ENCODE measurements at regions not wholly inside any gene's neighbourhood (a gene's known extent, or its start where the extent isn't known, plus 50 kb on each side); places are given as distances from the start of the nearest gene placed in this dataset.
A peak's percentile ranks its signal among the peaks of the same experiment; 100 is the strongest.

DNA sequence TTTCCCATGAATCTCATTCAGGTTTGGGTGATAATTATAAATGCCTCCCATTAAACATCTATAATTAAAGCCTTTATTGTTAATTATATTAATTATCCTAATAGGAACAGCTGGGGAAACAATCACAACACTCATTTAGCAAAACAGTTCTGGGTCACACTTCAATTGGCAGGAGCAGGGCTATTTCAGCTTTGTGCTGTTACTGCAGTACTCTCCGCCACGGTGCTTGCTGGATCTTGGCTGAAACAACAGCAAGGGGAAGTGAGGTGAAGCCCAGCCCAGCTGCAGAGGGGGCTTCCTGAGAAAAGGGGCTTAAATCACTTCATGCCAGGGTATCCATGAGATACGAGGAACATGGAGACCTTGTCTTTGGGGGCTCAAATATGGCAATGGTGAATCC, 79.5 kb upstream of the SOX11 start:
- Histone ChIP-seq H3K27me3 (ENCODE audit: control insufficient read depth in 1 of 2, insufficient read depth in 2 of 2, low read length in 2 of 2) (no peaks in the 10 kb centered on the region), H3K4me1 (ENCODE audit: insufficient read depth, low read length) (no peaks in the 10 kb centered on the region), H3K36me3 (replicated peaks in 1 of 2; ENCODE audit: control insufficient read depth in 1 of 2, insufficient read depth in 2 of 2, low read length in 2 of 2) (no peaks in the 10 kb centered on the region), H3K79me2 (ENCODE audit: insufficient read depth, low read length) (no peaks in the 10 kb centered on the region), H3K27ac (ENCODE audit: extremely low read length, insufficient read depth, low read length) (no peak overlapping the region), H3K4me2 (ENCODE audit: low read depth, low read length) (no peak overlapping the region), H3K9ac (ENCODE audit: insufficient read depth, low read depth, low read length) (no peak overlapping the region), H3K9me3 (ENCODE audit: low read length) (peaks cover 64% of the 10 kb centered on the region), H3K4me3 (replicated peaks in 1 of 3; ENCODE audit: insufficient read depth in 1 of 3, low read depth in 2 of 3, low read length in 3 of 3) (no peak overlapping the region), H4K20me1 (ENCODE audit: insufficient read depth, low read length) (no peaks in the 10 kb centered on the region), H2AFZ (ENCODE audit: low read length) (no peak overlapping the region)
- ChIA-PET CTCF (ENCODE audit: low intra/inter-chr PET ratio, low total read pairs) (no interaction called here), POLR2A (no interaction called here)
- BruUV-seq (replicated peaks) = no TSS peak
- 6% methylated on average over 3 of the region's 3 CpGs for WGBS (ENCODE audit: low lambda C conversion rate)
- ATAC-seq (no peak), FAIRE-seq (no peak), DNase-seq (ENCODE audit: low spot score) (no peak)
- intact Hi-C loops (cut with micrococcal nuclease; ENCODE audit: unreplicated experiment) = no loop called here
- in situ Hi-C loops (cut with HindIII; ENCODE audit: extremely low pct_ligation_motif_present, low pct_unique_long_range_greater_than_20kb) = no loop called here
- TF ChIP-seq ZNF772 (CRISPR knock-in tag; IDR thresholded peaks at IDR 0.05) (no peak), ZNF616 (CRISPR knock-in tag; IDR thresholded peaks at IDR 0.05; ENCODE audit: low read depth) (no peak)

DNA sequence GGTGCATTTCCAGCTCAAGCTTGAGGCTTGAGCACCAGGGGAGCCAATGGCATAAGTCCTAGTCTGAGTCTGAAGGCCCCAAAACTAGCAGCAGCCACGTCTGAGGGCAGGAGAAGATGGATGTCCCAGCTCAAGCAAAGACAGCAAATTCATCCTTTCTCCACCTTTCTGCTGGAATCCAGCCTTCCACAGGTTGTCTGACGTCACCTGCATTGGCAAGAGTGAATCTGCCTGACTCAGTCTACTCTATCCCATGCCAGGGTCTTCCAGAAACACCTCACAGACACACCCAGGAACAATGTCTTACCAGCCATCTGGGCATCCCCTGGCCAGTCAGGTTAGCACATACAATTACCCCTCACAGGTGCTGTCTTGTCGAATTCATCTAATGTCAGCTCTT, 76.2 kb upstream of the SOX11 start:
- intact Hi-C loops (cut with micrococcal nuclease; ENCODE audit: unreplicated experiment) (no loop called here), in situ Hi-C loops (cut with HindIII; ENCODE audit: extremely low pct_ligation_motif_present, low pct_unique_long_range_greater_than_20kb) (no loop called here)
- DNase-seq (ENCODE audit: low spot score) (no peak), ATAC-seq (no peak), FAIRE-seq (no peak)
- no peaks in the 10 kb centered on the region for H3K79me2 ChIP-seq (ENCODE audit: insufficient read depth, low read length)
- H3K4me3 ChIP-seq (replicated peaks in 1 of 3; ENCODE audit: insufficient read depth in 1 of 3, low read depth in 2 of 3, low read length in 3 of 3) = no peak overlapping the region
- POLR2A ChIA-PET = no interaction called here
- no peaks in the 10 kb centered on the region for H3K4me1 ChIP-seq (ENCODE audit: insufficient read depth, low read length)
- H2AFZ ChIP-seq (ENCODE audit: low read length) = no peak overlapping the region
- no peak overlapping the region for H3K4me2 ChIP-seq (ENCODE audit: low read depth, low read length)
- H3K27ac ChIP-seq (ENCODE audit: extremely low read length, insufficient read depth, low read length) = no peak overlapping the region
- peaks cover 55% of the 10 kb centered on the region for H3K9me3 ChIP-seq (ENCODE audit: low read length)
- H4K20me1 ChIP-seq (ENCODE audit: insufficient read depth, low read length) = no peaks in the 10 kb centered on the region
- 0% methylated on average over 3 of the region's 3 CpGs for WGBS (ENCODE audit: low lambda C conversion rate)
- CTCF ChIA-PET (ENCODE audit: low intra/inter-chr PET ratio, low total read pairs) = no interaction called here
- BruUV-seq (replicated peaks) = no TSS peak
- no peaks in the 10 kb centered on the region for H3K36me3 ChIP-seq (replicated peaks in 1 of 2; ENCODE audit: control insufficient read depth in 1 of 2, insufficient read depth in 2 of 2, low read length in 2 of 2)
- no peaks in the 10 kb centered on the region for H3K27me3 ChIP-seq (ENCODE audit: control insufficient read depth in 1 of 2, insufficient read depth in 2 of 2, low read length in 2 of 2)
- TF ChIP-seq CREB1 (IDR thresholded peaks at IDR 0.05) (peak; percentile 85), CREB1 (CRISPR knock-in tag; IDR thresholded peaks at IDR 0.05) (no peak), JARID2 (CRISPR knock-in tag; IDR thresholded peaks at IDR 0.05; ENCODE audit: insufficient replicate concordance) (no peak), ATF7 (IDR thresholded peaks at IDR 0.05) (peak; percentile 82), ATF7 (CRISPR knock-in tag; IDR thresholded peaks at IDR 0.05) (no peak)
- TF ChIP-seq, protein P1, sequence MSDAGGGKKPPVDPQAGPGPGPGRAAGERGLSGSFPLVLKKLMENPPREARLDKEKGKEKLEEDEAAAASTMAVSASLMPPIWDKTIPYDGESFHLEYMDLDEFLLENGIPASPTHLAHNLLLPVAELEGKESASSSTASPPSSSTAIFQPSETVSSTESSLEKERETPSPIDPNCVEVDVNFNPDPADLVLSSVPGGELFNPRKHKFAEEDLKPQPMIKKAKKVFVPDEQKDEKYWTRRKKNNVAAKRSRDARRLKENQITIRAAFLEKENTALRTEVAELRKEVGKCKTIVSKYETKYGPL (CRISPR knock-in tag; IDR thresholded peaks at IDR 0.05) = no peak
- H3K9ac ChIP-seq (ENCODE audit: insufficient read depth, low read depth, low read length) = no peak overlapping the region
